ENCODE measurements at regions not wholly inside any gene's neighbourhood (a gene's known extent, or its start where the extent isn't known, plus 50 kb on each side); places are given as distances from the start of the nearest gene placed in this dataset.

- TF ChIP-seq CTCF (conservative IDR thresholded peaks at IDR 0.05; ENCODE audit: low read depth, low read length) (no peak), EZH2 (IDR thresholded peaks at IDR 0.05; ENCODE audit: borderline replicate concordance, low read depth, low read length, poor library complexity, severe bottlenecking) (no peak)
Measured at GRCh38 chr10:81575036-81575435, 300.0 kb upstream of the NRG3 start.

Data from A673 (cell line).